ENCODE measurements at regions not wholly inside any gene's neighbourhood (a gene's known extent, or its start where the extent isn't known, plus 50 kb on each side); places are given as distances from the start of the nearest gene placed in this dataset.

DNA sequence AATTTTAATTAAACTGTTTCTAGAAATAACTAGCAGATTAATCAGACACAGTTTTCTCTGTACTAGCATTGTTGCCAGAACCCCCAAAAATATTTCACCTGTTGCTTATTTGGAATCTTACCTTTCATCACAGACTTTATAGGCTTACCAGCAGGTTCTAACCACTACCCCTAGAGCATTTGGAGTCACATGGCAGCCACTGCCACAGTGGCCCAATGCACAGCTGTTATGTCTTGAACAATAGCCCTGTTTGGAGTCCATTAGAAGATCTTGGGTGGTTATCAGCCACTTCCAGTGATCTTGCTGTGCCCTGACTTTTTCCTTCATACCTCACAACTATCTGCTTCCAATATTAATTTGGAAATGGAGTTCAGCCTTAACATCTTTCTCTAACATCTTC lies 186.2 kb upstream of the TANK start:
- DNase-seq: no peak

DNA sequence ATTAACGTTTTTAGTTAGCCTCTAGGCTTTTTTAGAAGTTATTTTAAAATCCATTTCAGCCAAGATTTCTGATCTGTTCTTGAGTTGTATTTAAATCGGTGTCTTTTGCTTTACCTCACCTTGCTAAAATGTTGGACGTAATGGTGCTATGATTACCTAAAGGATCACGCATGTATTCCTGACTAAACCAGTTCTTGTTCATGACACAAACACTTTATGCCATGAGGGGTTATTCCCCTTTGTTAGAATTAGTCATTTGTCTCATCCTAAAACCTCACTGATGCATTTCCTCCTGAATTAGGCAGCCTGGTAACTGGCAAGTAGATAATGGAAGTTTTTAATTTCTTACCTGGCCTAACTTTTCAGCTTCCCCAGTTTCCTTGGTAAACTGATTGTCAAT lies 185.4 kb upstream of the TANK start:
- no peak for DNase-seq

DNA sequence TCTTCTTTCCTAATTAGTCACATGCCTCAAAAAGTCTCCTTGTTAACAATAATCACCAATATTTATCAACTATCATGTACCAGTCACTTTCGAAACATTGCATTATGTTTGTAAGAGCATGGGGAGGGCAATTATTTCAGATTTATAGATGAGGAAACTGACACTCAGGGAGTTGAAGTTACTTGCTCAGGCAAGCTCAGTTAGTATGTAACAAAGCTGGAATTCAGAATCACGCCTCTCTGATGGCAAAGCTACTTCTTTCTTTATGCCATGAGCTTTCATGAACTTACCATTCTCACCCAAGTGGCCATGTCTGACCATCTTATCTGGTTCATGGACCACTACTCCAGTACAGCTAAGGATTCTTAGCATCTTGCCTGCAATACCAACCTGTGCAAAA lies 183.4 kb upstream of the TANK start:
- DNase-seq: no peak

DNA sequence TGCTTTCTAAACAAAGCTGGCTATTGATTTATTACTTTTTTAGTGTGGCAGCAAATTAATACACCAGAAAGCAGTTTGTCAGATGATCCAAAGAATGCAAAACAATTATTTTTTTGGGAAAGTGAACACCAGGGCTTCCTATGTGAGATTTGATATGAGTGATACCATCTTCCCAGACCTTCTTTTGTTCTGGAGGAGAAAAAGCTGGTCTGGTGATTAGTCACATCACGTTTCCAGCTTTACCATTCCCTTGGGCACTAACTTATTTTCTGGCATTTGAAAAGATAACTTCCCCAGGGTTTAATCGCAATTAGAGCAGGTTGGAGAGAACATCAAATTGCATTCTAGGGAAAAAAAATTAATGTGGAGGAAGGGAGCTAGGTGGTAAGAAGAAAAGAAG lies 182.9 kb upstream of the TANK start:
- DNase-seq: no peak

DNA sequence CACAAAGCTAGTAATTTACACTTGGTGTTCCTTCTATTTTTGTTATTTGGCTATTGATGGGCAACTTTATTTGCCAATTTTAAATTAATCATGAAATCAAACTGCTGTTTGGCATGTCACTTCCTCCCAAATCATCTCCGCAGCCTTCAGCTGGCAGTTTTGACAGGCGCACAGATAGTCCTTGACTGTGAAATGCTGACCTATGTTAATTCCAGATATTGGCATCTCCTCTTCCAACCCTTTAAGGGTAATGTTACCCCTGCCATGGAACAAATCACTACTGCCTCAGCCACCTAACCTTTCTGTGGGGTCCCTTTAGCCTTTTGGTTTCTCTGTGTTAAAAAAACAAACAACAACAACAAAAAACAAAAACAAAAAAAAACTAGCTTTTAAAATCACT lies 182.4 kb upstream of the TANK start:
- no peak for DNase-seq

DNA sequence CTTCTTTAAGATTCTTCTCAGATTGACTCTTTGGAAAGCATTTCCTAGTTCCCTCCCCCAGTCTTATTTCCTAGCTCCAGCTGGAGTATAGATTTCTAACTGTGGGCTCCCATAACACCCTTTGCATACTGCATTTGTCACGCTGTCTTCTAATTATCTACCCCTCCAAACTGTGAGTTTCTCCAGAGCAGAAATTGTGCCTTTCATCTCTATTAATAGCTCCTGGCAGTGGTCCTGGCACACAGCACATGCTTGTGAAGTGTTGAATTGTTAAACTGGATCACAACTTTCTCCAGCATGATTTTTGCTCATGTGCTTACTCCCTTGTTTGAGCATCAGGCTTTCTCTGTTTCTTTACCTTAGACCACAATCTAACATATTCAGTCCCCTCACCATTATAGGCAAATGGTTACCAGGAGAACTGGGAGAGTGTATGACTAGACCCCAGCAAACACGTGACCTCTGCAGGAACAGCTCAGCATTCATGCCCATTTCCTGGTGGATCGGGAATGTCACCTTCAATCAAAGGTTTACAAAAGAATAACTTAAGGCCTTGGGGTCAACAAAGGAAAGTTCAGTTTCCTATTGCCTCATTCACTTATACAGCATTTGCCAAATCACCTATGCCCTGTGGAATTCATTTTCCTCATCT lies 175.7 kb upstream of the TANK start:
- DNase-seq: no peak

DNA sequence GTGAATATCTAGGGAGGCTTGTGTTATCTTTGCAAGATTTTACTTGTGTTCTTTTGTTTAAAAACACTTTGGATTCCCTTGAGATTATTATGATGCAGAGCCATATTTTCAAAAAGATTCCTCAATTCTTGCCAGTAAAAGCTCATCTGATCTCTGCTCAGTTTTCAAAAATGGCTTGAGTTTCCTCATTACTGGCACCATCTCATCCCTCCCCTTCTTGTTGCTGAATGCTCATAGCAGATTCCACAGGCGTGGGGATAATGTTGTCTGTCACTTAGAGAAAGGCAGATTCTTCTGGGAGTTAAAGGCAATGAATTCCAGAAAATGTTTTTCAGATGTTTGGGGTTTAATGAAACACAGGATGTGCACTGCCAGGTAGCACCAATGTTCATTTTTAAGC lies 170.4 kb upstream of the TANK start:
- DNase-seq: no peak

DNA sequence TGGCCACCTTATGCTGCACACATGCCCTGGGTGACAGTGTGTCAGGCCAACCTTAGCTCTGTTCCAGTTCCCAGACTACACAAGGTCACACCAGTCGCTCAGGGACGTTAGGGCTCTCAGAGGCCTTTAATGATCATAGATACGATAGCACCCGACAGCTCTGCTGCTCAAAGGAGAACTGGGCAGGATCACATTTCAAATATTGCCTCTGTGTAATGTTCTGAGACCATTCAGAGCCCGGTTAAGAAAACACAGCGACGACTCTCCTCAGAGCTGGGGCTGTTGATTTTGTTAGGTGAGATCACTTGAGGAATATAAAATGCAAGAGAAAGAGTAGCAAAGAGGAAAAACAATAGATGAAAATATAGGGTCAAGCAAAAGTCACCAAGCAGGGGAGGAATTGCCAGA lies 166.6 kb upstream of the TANK start:
- DNase-seq: no peak

DNA sequence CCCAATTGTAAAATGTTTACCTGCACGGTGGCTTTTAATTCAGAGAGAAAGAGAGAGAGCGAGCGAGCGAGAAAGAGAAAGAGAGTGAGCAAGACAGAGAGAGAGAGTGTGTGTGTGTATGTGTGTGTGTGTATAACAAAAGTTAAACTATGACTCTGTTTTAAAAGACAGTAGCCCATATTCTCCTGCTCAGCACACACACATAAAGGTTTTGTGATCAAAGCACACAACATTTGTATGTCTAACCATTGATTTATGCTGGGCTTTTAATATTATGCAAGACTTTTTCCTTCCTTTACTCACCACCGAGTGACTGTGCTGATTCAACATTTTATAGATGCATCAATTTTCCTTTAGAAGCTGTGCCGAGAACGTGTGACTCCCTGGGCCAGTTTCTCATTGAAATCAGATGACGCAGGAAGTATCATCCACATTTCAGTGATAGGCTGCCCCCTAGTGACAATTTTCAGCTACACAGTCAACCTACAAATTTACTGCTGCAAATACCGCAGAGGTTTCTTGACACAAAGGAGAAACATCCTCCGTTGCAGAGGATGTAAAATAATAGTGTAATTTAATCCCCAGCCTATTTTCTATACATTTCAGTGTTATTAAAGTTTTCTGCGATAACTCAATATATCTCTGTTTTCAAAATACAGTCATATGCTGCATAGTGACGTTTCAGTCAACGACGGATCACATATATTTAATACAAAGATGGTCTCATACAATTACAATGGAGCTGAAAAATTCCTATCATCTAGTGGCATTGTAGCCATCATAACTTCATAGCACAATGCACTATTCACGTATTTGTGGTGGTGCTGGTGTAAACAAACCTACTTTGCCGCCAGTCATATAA lies 165.9 kb upstream of the TANK start:
- DNase-seq: peak; percentile 74

DNA sequence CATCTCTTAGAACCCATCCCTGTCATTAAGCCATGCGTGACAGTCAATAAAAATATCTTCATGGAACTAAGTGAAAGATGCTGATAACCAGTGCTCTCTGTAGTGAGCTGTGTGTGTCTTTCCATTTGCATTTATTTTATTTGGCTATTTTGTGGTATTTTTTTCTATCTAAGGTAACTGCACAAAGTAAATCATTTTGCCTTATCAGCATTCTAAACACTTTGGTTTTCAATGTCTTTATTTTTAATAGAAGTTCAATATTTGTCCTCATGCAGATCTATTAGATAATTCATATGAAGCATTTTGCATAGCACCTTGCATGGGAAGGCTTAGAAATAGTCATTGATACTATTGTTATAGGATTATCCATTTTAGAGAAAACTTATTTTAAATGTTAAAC lies 163.6 kb upstream of the TANK start:
- DNase-seq: no peak

DNA sequence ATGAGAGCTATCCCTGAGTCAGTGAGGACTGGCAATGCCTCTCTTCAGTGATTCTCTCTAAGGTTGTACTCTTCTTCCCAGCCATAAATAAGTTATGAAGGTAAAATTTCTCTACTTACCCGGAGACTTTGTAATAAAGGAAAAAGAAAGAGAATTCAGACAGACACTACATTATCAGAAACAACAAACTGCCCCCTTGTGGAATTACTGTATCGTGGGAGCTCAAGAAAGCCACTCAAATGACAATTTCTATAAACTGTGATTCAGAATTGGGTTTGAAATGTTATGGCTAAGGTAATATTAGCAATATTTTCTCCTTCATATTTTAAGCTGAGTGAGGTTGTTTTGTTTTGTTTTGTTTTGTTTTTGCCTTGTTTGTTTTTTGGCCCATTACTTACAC lies 155.8 kb upstream of the TANK start:
- no peak for DNase-seq

DNA sequence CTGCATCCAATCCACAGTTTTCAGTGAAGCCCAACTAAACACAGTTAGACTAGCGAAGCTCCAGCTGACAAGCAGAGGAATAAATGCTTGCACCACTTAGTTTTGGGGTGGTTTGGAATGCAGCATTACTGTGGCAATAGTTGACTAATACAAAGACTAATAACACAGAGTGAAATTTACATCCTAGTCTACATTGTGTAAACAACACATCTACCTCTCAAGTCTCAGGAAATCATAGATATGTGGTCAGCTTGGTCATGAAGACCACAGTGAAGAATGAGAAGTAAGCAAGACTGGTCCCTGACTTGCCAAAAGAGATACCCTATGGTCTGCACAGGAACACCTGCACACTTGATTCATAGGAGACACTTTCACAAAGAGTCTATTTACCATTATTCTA lies 155.1 kb upstream of the TANK start:
- DNase-seq: no peak

DNA sequence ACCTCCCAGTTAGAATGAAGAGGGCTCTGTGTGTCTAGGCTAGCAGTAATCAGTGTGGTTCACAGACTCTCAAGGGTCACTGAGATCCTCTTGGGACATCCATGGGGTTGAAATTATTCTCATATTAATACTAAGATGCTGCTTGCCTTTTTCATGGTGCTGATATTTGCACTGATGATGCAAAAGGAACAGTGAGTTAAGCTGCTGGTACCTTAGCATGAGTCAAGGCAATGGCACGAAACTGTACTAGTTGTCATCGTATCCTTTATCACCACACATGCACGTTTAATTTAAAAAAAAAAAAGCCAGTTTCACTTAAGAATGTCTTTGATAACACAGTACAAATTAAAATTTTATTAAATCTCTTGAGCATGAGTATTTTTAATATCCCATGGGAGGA lies 151.9 kb upstream of the TANK start:
- DNase-seq: no peak

DNA sequence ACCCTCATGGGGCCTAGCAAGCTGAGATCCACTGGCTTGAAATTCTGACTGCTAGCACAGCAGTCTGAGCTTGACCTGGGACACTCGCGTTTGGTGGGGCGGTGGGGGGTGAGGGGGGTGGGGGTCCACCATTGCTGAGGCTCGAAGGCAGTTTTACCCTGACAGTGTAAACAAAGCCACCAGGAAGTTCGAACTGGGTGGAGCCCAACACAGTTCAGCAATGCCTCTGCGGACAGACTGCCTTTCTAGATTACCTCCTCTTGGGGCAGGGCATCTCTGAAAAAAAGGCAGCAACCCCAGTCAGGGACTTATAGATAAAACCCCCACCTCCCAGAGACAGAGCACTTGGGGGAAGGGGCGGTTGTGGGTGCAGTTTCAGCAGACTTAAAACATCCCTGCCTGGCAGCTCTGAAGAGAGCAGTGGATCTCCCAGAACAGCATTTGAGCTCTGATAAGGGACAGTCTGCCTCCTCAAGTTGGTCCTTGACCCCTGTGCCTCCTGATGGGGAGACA lies 149.7 kb upstream of the TANK start:
- DNase-seq: no peak

DNA sequence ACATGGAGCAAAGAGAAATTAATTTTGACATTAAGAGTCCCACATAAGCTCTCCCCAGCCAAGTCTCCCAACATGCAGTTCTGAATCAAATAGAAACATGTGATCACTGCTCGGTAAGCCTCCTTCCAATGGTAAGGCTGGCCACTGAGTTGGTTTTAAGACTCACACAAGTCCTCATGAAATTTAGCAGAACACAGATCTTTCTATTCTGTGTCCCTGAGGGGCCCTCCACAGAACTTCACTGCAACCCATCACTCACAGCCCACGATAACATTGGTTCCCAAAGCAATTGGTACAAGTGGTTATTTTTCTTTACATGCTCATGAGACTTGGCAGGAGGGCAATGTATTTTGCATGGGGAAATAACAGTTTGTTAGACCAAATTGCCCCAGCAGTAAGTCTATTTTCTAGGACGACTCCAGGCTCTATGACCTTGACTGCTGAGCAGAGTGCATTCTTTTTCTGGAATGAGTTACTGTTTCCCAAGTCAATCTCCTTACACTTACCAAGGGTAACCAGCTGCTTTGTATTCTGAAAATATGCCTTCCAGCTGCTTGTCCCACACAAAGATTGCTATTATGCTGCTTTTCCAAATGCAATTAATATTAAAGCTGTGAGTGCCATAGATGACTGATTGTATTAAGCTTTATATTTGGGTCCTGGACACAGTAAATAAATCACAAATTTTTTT lies 142.3 kb upstream of the TANK start:
- DNase-seq: no peak

DNA sequence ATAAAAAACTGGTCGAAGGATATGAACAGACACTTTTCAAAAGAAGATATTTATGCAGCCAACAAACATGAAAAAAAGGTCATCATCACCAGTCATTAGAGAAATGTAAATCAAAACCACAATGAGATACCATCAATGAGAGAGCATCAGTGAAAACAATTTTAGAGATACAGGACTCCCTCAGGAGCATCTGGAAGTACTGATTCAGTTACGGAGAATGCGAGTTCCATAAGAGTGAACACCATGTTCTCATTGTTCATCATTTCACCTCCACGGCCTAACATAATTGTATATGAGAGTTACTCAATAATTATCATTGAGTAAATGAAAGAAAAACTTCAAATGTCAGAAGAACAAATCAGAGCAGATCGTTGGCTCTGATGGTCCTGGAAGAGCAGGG lies 140.9 kb upstream of the TANK start:
- DNase-seq: no peak

DNA sequence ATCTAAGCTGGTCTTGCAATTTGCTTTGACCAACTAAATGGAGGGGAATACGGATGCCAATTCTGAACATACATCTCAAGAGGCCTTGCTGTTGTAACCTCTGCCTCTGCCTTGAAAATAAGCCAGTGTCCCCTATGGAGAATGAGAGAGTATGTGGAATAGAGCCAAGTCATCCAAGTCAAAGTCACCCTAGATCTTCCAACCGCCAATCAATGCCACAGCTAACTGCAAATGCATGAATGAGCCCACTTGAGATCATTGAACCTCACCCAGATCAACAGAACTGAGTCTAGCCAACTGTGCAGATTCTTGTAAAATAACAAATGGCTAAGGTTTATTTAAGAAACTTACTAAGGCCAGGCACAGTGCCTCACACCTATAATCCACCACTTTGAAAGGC lies 139.8 kb upstream of the TANK start:
- no peak for DNase-seq

DNA sequence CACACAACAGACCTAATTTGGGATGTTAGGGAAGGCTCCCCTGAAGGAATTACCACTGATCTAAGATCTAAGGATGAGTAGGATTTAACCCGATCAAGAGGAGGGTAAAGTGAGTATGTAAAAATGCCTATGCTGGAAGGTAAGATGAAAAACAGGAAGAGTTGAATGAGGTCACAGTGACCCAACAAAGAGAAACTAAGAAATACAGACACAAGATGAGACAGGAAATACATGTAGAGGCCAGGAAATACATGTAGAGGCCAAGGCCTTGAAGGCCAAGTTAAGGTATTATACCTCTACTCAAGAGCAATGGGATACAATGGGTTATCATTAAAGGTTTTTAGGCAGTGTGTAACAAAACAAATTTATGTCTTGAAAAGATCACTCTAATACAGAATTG lies 131.6 kb upstream of the TANK start:
- no peak for DNase-seq

DNA sequence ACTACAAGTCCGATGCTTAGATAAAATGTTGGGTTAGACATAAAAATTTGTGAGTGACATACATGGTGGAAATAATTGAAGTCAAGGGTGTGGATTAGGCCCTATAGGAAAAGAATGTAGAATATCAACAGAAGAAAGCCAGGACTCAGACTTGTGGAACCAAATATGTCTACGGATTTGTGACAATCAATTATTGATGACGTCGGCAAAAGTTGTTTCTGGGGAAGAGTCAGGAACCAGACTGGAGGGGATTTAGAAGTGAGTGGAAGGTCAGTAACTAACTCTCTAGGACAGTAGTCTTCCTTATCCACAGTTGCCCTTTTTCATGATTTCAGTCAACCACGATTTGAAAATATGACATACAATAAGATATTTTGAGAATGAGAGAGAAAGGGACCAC lies 130.9 kb upstream of the TANK start:
- DNase-seq: no peak

DNA sequence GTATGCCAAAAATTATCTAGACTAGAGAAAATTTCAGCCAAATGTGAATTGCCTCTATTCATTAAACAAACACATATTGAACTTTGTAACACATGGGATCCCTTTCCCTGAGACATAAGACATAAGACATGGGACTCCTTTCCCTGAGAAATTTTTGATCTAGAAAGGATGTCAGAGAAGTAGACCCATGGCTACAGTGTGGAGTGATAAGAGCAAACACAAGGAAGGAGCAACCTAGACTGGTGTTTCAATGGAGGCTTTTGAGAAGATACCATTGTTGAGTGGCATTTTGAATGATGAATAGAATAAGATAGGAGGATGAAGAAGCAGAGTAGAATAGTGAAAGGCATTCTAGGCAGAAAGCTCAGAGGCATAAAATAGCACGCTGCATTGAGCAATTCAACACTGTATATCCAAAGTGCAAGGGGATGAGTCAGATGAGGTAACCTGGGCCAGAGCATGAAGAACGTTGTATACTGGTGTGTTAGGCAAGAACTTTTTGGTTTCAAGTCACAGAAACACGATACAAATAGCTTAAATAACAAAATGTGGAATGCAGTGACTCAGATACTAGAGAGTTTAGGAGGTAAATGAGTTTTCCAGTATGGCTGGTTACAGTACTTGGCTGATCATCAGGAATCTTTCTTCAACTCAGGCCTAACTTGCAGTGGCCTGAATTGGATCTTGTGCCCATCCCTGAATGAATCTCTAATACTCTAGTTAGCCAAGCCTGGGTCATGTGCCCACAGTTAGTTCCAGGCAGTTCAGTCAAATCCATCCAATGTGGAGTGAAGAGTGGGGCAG lies 129.8 kb upstream of the TANK start:
- no peak for DNase-seq

DNA sequence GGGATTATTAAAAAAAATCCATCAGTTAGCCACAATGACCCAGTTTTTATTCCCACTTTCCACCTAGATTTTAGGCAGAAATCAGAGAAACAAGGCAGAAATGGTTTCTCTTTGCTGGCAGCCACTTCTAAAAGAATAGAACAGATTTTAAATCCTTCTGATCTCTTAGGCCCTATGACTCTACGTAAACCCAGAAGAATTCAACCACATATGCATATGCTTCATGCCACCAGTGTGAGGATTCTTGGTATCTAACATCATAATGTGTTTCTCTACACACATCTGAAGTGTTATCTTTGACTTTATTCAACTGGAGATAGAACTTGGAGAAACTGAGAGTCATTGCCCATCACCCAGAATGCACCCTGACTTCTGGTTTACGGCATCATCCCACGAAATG lies 128.7 kb upstream of the TANK start:
- no peak for DNase-seq

DNA sequence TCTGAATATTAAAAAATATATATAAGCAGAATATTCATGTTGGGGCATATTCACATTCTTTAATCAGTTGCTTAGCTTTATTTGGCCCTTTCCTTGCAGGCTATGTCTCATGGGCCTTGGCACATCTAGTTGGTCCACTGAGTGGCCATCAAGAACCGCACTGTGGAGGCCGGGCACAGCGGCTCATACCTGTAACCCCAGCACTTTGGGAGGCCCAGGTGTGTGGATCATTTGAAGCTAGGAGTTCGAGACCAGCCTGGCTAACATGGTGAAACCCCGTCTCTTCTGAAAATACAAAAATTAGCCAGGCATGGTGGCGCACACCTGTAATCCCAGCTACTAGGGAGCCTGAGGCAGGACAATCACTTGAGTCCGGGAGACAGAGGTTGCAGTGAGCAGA lies 127.6 kb upstream of the TANK start:
- no peak for DNase-seq

DNA sequence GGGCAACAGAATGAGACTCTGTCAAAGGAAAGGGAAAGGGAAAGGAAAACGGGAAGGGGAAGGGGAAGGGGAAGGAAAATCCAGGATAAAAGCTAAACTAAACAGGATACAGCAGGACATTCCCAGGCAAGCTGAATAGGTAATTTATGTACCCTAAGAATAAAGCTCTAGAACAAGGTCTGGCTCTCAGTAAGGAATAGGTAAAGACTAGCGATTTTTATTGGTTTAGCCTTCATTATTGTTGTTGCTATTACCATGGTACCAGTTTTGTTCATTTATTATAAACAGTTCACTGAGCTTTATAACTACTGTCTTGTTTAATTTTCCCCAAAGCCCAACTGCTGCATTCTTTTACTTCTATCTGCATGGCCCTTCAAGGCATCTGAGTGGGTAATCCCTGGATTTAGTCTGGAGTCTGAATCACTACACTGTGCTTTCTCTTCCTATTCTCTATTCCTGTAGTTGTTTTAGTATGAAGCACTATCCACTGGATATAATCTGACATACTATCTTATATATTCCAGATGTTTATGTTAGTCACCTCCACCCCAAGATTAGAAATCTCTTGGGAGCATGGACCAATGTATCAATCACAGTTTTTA lies 127.1 kb upstream of the TANK start:
- DNase-seq: no peak

Measured in RPMI8226 (cell line).